ENCODE measurements at regions not wholly inside any gene's neighbourhood (a gene's known extent, or its start where the extent isn't known, plus 50 kb on each side); places are given as distances from the start of the nearest gene placed in this dataset.
"Not testable (repeated sequence)": the region's sequence is repeated elsewhere in the genome, so short reads cannot be mapped to it uniquely, and the experiment has no call there.

DNA sequence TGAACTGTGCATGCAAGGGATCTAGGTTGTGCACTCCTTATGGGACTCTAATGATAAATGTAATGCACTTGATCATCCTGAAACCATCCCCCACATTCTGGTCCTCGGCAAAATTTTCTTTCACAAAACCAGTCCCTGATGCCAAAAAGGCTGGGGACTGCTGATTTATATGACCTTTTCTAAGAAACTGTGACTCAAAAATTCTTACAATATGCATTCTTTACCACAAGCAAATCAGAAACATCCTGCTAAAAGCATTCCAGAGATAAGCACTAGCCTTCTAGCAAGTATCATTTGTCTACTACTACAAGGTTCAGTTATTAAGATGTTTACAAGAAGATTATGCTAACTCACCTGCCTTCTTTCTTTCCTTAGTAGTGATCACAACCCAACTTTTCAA is 166.5 kb upstream of the PCDH7 start:
- TF ChIP-seq CTCF (IDR thresholded peaks at IDR 0.05; ENCODE audit: low read depth, low read length): no peak
- H3K4me3 ChIP-seq (replicated peaks in 1 of 2; ENCODE audit: low read depth in 2 of 2, low read length in 2 of 2): no peak overlapping the region
- peak in 1 of 2 donors; percentile 2 for DNase-seq (ENCODE audit: low read depth in 2 of 2)

GRCh38 chr4:30555775-30556174 is 164.4 kb upstream of the PCDH7 start:
- no peak overlapping the region for H3K4me3 ChIP-seq (replicated peaks in 1 of 2; ENCODE audit: low read depth in 2 of 2, low read length in 2 of 2)
- no peak for DNase-seq (ENCODE audit: low read depth in 2 of 2)
- TF ChIP-seq CTCF (IDR thresholded peaks at IDR 0.05; ENCODE audit: low read depth, low read length): no peak

DNA sequence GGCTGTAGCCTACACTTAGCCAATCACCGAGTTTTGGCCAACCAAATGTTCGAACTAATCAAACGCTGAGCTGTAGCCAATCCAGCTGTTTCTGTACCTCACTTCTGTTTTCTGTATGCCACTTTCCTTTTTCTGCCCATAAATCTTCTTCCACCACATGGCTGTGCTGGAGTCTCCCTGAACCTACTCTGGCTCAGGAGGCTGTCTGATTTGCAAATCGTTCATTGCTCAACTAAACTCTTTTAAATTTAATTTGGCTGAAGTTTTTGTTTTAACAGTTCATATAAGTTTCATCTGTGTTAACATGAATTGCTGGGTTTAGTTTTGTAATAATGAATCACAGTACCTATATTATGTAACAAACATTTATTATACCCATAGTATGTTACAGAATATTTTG is 160.7 kb upstream of the PCDH7 start:
- no peak for TF ChIP-seq CTCF (IDR thresholded peaks at IDR 0.05; ENCODE audit: low read depth, low read length)
- no peak for DNase-seq (ENCODE audit: low read depth in 2 of 2)
- no peak overlapping the region for H3K4me3 ChIP-seq (replicated peaks in 1 of 2; ENCODE audit: low read depth in 2 of 2, low read length in 2 of 2)

- DNase-seq (ENCODE audit: low read depth in 2 of 2): no peak
- no peak for TF ChIP-seq CTCF (IDR thresholded peaks at IDR 0.05; ENCODE audit: low read depth, low read length)
- H3K4me3 ChIP-seq (replicated peaks in 1 of 2; ENCODE audit: low read depth in 2 of 2, low read length in 2 of 2): no peak overlapping the region
Measured at GRCh38 chr4:30586850-30587249, 133.3 kb upstream of the PCDH7 start.

- DNase-seq (ENCODE audit: low read depth in 2 of 2); H3K4me3 ChIP-seq (replicated peaks in 1 of 2; ENCODE audit: low read depth in 2 of 2, low read length in 2 of 2): not testable (repeated sequence)
Measured at GRCh38 chr4:30589669-30590068, 130.5 kb upstream of the PCDH7 start.

DNA sequence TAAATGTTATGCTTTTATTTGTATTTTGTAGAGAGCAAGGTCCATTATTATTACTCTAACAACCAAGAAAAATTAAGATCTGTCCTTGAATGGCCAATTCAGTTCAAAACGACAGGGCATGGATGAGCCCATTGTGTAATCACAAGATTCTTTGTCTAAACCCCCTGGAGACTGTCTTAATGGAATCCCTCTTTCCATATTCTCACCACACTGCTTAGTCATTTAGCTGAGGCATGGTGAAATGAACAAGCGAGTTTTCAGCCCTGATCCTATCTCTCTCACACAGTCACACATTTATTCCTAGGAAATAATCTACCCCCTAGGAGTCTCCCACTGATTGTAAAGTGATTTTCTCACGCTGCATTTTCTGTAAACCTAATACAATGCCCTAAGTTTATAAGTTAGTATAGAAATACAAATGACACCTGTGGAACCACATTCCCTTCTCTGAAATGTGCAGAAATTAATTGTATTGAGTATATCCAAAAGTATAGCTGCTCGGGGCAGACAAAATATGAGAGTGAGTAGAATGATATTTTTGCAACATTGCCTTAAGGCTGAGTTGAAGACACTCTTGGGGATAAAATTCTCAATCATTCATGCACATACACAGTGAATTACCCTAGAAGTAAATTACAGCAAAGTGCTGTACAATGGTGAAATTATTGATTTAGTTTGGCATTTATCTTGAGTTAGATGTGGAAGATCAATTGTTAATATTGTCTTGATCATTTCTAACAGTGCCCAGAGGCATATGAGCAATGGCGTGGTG is 119.7 kb upstream of the PCDH7 start:
- TF ChIP-seq CTCF (IDR thresholded peaks at IDR 0.05; ENCODE audit: low read depth, low read length): no peak
- no peak overlapping the region for H3K4me3 ChIP-seq (replicated peaks in 1 of 2; ENCODE audit: low read depth in 2 of 2, low read length in 2 of 2)
- peak; percentile 48 to 49 for DNase-seq (ENCODE audit: low read depth in 2 of 2)

DNA sequence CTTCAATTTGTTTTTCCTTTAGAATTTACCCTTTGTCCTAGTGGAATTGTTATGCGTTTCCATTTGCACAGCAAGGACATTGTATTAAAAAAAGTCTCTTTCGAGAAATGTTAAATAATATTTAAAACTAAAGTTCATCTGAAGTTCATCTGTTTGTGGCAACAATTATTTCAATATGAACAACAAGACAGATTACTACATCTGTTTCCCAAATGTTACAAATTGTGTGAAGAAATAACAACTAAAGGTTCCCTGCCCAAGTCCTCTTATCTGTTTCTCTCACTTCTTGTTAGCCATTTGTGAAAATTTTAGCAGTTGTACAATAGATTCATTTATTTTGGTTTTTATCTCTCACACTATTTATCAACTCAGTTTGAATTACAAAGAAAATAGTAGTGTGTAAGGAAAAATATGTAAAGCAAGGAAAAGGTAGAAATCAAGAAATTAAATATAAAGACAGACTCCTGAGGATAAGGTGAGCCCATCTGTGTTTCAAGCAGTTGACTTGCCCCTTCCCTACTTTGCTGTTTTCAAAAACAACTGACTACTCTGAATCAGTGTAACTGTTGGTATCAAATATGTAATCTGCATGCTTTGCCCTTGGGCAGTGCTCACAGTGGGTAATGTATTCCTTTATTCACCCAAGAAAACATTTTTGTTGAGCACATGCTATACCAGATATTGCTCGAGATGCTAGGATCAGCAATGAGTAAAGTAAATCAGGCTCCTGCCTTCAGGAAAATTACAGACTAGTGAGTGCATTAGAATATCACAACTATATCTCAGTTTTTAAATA is 118.9 kb upstream of the PCDH7 start:
- DNase-seq (ENCODE audit: low read depth in 2 of 2): no peak
- no peak overlapping the region for H3K4me3 ChIP-seq (replicated peaks in 1 of 2; ENCODE audit: low read depth in 2 of 2, low read length in 2 of 2)
- no peak for TF ChIP-seq CTCF (IDR thresholded peaks at IDR 0.05; ENCODE audit: low read depth, low read length)

All from cardiac fibroblast (primary cell).